NCI-H1092 treated with DMSO at 0.1 percent for 48 hours (cell line): ENCODE measurements at regions not wholly inside any gene's neighbourhood (a gene's known extent, or its start where the extent isn't known, plus 50 kb on each side); places are given as distances from the start of the nearest gene placed in this dataset.
"Not testable (repeated sequence)": the region's sequence is repeated elsewhere in the genome, so short reads cannot be mapped to it uniquely, and the experiment has no call there.

Experiments
- DNase-seq: peaks from one replicate; lab custom pipeline; 2025; lab: John Stamatoyannopoulos, UW

DNA sequence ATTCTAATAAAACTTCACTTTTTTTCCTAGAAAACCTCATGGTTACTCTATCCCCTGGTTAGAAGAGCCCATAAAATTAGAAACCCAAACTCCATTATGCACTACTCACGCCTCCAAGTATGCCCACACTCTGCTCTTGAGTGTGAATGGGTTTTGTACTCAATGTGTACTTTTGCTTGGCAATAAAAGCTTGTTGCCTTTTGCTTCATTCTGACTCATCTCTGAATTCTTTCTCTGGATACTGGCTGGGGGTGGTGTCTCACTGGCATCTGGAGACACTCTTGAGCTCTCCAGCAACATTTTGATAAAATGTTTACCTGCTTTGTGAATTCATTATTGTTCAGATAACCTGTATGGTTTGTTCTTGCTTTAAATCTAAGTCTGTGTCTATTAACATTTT lies 963.3 kb downstream of the TRAM1L1 start:
- no peak for DNase-seq

GRCh38 chr4:116118221-116118620 lies 967.2 kb downstream of the TRAM1L1 start:
- DNase-seq = peak; percentile 19

DNA sequence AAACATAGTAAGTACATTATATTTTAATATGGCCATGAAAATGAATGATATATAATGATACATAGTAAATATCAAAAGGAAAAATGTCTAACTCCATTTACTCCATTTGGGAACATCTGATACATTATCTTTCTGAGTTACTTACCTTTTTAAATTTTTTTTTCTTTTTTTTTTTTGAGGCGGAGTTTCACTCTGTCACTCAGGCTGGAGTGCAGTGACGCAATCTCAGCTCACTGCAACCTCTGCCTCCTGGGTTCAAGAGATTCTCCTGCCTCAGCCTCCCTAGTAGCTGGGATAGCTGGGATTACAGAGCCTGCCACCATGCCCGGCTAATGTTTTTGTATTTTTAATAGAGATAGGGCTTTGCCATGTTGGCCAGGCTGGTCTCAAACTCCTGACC lies 972.5 kb downstream of the TRAM1L1 start:
- DNase-seq = not testable (repeated sequence)

DNA sequence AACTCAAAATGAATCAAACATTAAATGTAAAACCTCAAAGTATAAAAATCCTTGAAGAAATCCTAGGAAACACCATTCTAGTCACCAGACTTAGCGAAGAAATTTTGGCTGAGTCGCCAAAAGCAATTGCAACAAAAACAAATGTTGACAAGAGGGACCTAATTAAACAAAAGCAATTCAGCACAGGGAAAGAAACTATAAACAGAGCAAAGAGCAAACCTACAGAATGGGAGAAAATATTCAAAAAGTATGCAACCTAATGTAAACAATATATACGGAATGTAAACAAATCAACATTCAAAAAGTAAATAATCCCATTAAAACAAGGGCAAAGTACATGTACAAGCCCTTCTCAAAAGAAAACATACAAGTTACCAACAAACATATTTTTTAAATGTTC lies 974.7 kb downstream of the TRAM1L1 start:
- DNase-seq = no peak

DNA sequence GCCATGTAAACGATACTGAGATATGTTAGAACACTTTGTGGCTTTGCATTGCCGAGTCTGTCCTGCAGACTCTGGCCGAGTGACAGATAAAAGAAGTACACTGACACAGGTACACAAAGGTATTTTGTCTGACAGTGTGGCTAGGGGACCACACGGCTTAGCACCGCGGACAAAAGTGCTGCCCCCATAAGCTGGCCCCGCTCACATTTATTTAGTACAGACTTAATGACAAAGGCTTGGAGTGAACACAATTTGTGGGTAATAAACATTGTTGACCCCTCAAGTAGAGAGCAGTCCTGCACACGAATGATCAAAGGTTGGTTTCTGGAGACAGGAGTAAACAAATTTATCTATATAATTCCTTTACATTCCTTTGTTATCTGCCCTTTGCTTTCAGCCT lies 976.8 kb downstream of the TRAM1L1 start:
- DNase-seq = no peak

GRCh38 chr4:116101321-116101720 lies 984.1 kb downstream of the TRAM1L1 start:
- no peak for DNase-seq

DNA sequence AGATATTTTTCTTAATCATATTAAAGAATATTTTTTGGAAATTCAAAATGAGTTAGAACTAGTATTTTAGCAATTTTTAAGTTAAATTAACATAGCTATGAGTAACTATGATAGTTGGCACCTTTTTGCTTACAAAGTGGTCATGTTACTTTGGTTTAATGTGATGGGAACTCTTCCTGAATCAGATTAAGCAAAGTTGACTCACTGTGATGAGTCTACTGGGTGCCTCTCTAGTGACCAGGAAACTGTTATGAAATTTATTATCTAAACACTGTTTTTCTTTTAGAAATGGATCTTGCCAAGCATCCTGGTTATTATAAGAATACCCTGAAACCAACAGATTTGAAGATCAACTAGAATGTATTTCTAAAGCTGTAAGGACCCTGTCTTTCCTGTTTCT lies 985.8 kb downstream of the TRAM1L1 start:
- DNase-seq = no peak

DNA sequence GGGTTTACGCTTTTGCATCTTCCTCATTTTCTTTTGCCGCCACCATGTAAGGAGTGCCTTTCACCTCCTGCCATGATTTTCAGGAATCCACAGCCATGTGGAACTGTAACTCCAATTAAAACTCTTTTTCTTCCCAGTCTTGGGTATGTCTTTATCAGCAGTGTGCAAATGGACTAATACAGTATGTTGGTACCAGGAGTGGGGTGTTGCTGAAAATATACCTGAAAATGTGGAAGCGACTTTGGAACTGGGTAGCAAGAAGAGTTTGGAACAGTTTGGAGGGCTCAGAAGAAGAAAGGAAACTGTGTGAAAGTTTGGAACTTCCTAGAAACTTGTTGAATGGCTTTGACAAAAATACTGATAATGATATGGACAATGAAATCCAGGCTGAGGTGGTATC lies 983.9 kb upstream of the NDST4 start:
- DNase-seq = not testable (repeated sequence)

DNA sequence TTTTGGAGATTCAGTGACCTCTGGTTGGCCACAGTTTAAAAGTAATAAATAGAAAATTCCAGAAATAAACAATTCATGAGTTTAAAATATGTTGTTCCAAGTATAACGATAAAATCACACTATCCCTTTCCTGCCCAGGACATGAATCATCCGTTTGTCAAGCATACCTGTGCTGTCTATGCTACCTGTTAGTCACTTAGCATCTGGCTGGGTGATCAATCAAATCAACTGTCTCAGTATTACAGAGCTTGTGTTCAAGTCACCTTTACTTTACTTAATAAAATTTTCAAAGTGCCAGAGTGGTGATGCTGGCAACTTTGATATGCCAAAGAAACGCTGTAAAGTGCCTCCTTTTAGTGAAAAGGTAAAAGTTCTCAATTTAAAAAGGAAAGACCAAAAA lies 979.5 kb upstream of the NDST4 start:
- DNase-seq = no peak

- DNase-seq = no peak
These were observed 975.4 kb upstream of the NDST4 start for GRCh38 chr4:116088771-116089170.

DNA sequence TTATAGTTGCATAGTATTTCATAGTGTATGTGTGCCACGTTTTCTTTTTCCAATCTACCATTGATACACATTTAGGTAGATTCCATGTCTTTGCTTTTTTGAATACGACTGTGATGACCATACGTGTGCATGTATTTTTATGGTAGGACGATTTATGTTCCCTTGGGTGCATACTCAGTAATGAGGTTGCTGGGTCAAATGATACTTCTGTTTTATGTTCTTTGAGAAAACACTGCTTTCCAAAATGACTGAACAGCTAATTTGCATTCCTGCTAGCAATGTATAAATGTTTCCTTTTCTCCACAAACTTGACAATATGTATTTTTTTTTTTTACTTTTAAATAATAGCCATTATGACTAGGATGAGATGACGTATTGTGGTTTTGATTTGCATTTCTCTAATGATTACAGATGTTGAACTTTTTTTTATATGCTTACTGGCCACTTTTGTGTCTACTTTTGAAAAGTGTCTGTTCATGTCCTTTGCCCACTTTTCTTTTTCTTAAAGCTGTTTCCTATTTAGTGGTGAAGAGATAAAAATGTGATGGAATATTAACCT lies 969.5 kb upstream of the NDST4 start:
- no peak for DNase-seq

GRCh38 chr4:116073051-116073450 lies 959.6 kb upstream of the NDST4 start:
- no peak for DNase-seq

DNA sequence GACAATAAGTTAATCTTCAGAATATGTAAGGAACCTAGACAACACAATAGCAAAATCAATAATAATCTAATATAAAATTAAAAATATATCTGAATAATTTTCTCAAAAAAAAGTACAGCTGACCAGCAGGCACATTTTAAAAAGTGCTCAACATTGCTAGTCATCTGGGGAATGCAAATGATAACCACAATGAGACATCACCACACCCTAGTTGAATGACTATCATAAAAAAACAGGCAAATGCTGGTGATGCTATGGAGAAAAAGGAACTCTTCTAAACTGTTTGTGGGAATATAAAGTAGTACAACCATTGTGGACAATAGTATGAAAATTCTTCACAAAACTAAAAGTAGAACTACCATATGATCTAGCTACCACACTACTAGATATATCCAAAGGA lies 956.9 kb upstream of the NDST4 start:
- DNase-seq = no peak

- no peak for DNase-seq
These were observed 953.4 kb upstream of the NDST4 start for GRCh38 chr4:116066711-116067245.

- no peak for DNase-seq
These were observed 950.9 kb upstream of the NDST4 start for GRCh38 chr4:116064331-116064730.

DNA sequence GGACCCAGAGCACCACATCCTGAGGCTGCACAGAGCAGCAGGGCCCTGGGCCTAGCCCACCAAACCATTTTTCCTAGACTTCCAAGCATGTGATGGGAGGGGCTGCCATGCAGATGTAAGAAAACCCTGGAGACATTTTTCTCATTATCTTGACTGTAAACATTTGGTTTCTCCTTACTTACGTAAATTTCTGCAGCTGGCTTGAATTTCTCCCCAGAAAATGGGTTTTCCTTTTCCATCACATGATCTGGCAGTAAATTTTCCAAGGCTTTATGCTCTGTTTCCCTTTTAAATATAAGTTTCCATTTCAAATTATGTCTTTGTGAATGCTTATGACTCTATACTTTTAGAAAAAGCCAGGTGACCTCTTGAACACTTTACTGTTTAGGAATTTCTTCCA lies 945.9 kb upstream of the NDST4 start:
- no peak for DNase-seq

- DNase-seq = no peak
These were observed 944.7 kb upstream of the NDST4 start for GRCh38 chr4:116058129-116058528.

- DNase-seq = peak; percentile 15
These were observed 942.7 kb upstream of the NDST4 start for GRCh38 chr4:116055857-116056827.

DNA sequence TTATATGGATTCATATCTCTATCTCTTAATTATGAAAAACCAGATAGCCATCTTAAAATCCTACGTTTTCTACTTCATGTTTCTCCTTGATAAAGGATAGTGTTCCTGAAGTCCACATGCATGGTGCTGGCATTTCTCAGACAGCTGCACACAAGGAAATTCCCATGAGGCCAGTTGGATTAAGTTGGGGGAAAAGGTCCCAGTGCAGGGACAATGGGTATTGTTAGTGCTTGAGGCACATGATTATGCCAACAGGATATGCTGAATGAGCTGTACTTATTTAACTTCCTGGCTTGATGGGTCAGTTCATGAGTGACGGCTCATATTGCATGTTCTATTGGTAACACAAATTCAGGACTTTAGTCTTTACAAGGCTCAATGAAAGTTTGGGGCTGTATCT lies 913.9 kb upstream of the NDST4 start:
- no peak for DNase-seq

GRCh38 chr4:116024954-116025708 lies 911.7 kb upstream of the NDST4 start:
- no peak for DNase-seq

DNA sequence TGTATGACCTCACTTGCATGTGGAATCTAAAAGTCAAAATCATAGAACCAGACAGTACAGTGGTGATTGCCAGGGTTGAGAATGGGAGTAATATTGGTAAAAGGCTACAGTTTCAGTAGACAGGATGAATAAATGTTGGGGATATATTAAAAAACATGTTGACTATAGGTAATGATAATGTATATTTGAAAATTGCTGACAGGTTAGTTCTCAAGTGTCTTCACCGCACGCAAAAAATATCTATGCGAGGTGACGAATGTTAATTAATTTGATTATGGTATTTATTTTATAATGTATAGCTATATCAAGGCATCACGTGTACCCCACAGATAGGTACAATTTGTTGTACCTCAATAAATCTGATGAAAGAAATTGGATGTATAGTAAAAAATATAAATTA lies 909.6 kb upstream of the NDST4 start:
- DNase-seq = no peak

DNA sequence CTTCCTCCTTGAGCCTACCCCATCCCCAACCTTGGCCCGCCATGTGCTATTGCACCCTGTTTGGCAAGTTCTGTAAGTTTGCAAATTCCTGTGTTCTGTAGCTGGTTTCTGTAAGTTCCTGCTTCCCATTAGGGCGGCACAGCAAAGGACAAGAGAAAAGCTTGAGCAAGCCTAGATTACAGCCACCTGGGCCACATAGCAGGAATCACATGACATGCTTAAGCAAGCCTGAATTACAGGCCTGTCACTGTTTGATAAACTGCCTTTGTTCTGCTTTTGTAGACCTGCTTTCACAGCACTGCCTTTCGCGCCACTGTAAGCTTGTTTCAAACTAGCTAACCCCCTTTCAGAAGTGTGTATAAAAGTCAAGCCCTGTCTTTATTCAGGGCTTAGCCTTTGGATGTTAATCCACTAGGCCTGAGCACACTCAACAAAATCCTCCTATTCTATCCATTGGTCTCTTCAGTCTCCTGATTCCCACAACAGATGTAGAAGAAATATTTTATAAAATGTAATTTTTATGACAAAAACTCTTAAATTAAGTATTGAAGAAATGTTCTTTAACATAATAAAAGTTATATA lies 906.8 kb upstream of the NDST4 start:
- DNase-seq = no peak
